ENCODE measurements at regions not wholly inside any gene's neighbourhood (a gene's known extent, or its start where the extent isn't known, plus 50 kb on each side); places are given as distances from the start of the nearest gene placed in this dataset.

DNA sequence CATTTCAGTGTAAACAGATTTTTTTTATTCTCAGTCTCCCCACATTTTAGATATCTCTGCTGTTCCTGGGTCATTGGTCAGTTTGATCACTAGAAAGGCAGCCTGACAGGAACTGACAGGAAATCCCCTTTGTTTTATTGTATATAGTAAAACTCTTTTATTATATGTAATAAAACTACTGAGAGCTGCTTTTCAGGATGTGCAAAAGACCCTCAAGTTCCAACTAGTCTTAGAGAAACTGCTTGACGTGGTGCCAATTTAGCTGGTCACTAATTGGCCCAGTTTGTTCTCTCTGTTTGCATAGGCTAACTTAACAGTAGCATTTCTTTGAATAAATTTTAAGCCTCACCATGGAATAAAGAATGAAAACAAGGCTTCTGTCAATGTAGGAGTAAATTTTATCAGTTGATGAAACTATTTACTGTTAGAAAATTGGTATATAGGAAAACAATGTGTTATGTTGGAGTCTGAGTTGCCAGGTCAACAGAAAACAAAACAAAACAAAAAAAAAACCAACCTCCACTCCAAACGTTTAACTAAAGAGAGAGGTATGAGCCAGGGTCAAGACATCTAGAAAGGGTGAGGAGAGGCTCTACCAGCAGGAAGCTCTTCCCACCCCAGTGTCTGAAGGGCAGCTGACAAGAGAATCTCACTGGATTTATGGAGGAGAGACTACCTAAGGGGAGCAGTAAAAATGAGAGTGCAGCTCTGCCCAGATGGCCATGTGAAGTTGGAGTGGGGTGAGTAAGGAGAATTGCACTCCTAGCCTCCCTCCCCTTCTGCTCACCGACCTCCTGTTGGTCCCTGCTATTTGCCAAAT lies 184.6 kb downstream of the ST6GAL2 start:
- H3K36me3 ChIP-seq = no peaks in the 10 kb centered on the region
- H3K4me1 ChIP-seq = no peaks in the 10 kb centered on the region
- ATAC-seq (peak; percentile 14), DNase-seq (no peak)
- intact Hi-C loops (cut with DNase I) = no loop called here
- H3K27ac ChIP-seq = no peak overlapping the region
- TF ChIP-seq, protein P1, sequence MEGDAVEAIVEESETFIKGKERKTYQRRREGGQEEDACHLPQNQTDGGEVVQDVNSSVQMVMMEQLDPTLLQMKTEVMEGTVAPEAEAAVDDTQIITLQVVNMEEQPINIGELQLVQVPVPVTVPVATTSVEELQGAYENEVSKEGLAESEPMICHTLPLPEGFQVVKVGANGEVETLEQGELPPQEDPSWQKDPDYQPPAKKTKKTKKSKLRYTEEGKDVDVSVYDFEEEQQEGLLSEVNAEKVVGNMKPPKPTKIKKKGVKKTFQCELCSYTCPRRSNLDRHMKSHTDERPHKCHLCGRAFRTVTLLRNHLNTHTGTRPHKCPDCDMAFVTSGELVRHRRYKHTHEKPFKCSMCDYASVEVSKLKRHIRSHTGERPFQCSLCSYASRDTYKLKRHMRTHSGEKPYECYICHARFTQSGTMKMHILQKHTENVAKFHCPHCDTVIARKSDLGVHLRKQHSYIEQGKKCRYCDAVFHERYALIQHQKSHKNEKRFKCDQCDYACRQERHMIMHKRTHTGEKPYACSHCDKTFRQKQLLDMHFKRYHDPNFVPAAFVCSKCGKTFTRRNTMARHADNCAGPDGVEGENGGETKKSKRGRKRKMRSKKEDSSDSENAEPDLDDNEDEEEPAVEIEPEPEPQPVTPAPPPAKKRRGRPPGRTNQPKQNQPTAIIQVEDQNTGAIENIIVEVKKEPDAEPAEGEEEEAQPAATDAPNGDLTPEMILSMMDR (IDR thresholded peaks at IDR 0.05) = no peak
- no peak overlapping the region for H3K4me3 ChIP-seq
- H3K27me3 ChIP-seq = no peaks in the 10 kb centered on the region
- no peaks in the 10 kb centered on the region for H3K9me3 ChIP-seq

DNA sequence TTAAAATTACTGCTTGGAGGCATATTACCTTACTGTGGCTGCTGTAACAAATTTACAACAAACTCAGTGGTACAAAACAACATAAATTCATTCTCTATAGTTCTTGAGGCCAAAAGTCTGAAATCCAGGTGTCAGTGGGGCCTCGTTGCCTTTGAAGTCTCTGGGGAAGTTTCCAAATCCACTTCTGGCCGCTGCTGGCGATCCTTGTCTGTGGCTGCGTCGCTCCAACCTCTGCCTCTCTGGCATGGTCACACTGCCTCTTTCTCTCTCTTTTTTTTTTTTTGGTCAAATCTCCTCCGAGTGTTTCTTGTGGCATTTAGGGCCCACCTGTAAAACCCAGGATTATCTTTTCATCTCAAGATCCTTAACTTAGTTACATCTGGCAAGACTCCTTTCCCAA lies 182.8 kb downstream of the ST6GAL2 start:
- Histone ChIP-seq H3K36me3 (no peaks in the 10 kb centered on the region), H3K27ac (no peak overlapping the region), H3K9me3 (no peaks in the 10 kb centered on the region), H3K4me3 (no peak overlapping the region), H3K4me1 (no peaks in the 10 kb centered on the region), H3K27me3 (no peaks in the 10 kb centered on the region)
- DNase-seq (no peak), ATAC-seq (no peak)
- intact Hi-C loops (cut with DNase I) = no loop called here
- TF ChIP-seq, protein P1 (IDR thresholded peaks at IDR 0.05) = no peak

- Histone ChIP-seq H3K4me3 (no peak overlapping the region), H3K36me3 (no peaks in the 10 kb centered on the region), H3K27me3 (no peaks in the 10 kb centered on the region), H3K9me3 (no peaks in the 10 kb centered on the region), H3K27ac (no peak overlapping the region), H3K4me1 (no peaks in the 10 kb centered on the region)
- TF ChIP-seq, protein P1 (IDR thresholded peaks at IDR 0.05) = no peak
- ATAC-seq (no peak), DNase-seq (no peak)
- intact Hi-C loops (cut with DNase I) = no loop called here
These were observed 181.2 kb downstream of the ST6GAL2 start for GRCh38 chr2:106704798-106705197.

GRCh38 chr2:106705877-106706276 lies 180.1 kb downstream of the ST6GAL2 start:
- no peaks in the 10 kb centered on the region for H3K9me3 ChIP-seq
- intact Hi-C loops (cut with DNase I) = no loop called here
- no peaks in the 10 kb centered on the region for H3K4me1 ChIP-seq
- ATAC-seq = no peak
- H3K4me3 ChIP-seq = no peak overlapping the region
- no peak for DNase-seq
- no peak overlapping the region for H3K27ac ChIP-seq
- TF ChIP-seq, protein P1 (IDR thresholded peaks at IDR 0.05) = no peak
- H3K36me3 ChIP-seq = no peaks in the 10 kb centered on the region
- H3K27me3 ChIP-seq = no peaks in the 10 kb centered on the region

DNA sequence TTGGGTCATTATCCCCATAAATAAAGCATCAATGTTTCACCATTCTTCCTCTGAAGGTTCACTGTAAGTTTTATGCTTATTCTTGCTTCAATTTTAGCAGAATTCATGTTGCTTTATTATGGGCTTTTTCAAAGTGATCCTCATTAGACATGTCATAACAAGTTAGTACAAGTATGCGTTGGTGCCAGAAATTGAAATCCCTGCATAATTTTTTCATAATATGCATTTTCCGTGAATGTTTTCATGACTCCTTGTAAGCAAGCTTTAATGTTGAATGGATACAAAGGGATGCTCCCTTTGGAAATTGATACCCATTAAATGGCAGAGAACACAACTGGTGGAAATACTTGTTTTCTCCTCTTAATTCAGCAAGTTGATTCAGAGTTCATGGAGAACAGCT lies 179.7 kb downstream of the ST6GAL2 start:
- intact Hi-C loops (cut with DNase I) = no loop called here
- H3K4me1 ChIP-seq = no peaks in the 10 kb centered on the region
- no peaks in the 10 kb centered on the region for H3K27me3 ChIP-seq
- no peaks in the 10 kb centered on the region for H3K36me3 ChIP-seq
- ATAC-seq (no peak), DNase-seq (no peak)
- H3K9me3 ChIP-seq = no peaks in the 10 kb centered on the region
- H3K4me3 ChIP-seq = no peak overlapping the region
- TF ChIP-seq, protein P1 (IDR thresholded peaks at IDR 0.05) = no peak
- H3K27ac ChIP-seq = no peak overlapping the region
